HFF-Myc (cell line): ENCODE measurements at regions not wholly inside any gene's neighbourhood (a gene's known extent, or its start where the extent isn't known, plus 50 kb on each side); places are given as distances from the start of the nearest gene placed in this dataset.

ENCODE experiments used
- DNase-seq: peaks from one replicate; pipeline ENCODE4 v3.0.0-alpha.2; 2011; ENCODE audit warnings: low read depth; ENCODE audit errors: extremely low read depth
- H3K4me3 ChIP-seq: replicated peaks from 2 replicates; pipeline ENCODE4 v1.5.1; 2011; ENCODE audit warnings: low read depth, mild to moderate bottlenecking, control low read depth, low read length
- CTCF ChIP-seq: IDR thresholded peaks from 2 replicates; pipeline ENCODE4 v1.5.1; 2012; ENCODE audit warnings: mild to moderate bottlenecking, low read depth, low read length, control low read depth; ENCODE audit errors: missing control alignments

GRCh38 chr16:7221157-7221556 is 111.5 kb upstream of the RBFOX1 start:
- H3K4me3 ChIP-seq = no peak overlapping the region
- no peak for DNase-seq
- no peak for TF ChIP-seq CTCF

GRCh38 chr16:7218936-7219335 is 113.7 kb upstream of the RBFOX1 start:
- DNase-seq = no peak
- no peak overlapping the region for H3K4me3 ChIP-seq
- no peak for TF ChIP-seq CTCF

- H3K4me3 ChIP-seq = no peak overlapping the region
- no peak for DNase-seq
- no peak for TF ChIP-seq CTCF
These were observed 114.8 kb upstream of the RBFOX1 start for GRCh38 chr16:7217797-7218196.

GRCh38 chr16:7216719-7217118 is 115.9 kb upstream of the RBFOX1 start:
- DNase-seq = no peak
- no peak for TF ChIP-seq CTCF
- H3K4me3 ChIP-seq = no peak overlapping the region

- H3K4me3 ChIP-seq = no peak overlapping the region
- no peak for TF ChIP-seq CTCF
- DNase-seq = no peak
These were observed 120.9 kb upstream of the RBFOX1 start for GRCh38 chr16:7211781-7212180.

- no peak for DNase-seq
- no peak for TF ChIP-seq CTCF
- H3K4me3 ChIP-seq = no peak overlapping the region
These were observed 123.0 kb upstream of the RBFOX1 start for GRCh38 chr16:7209598-7209997.

- no peak overlapping the region for H3K4me3 ChIP-seq
- no peak for TF ChIP-seq CTCF
- no peak for DNase-seq
These were observed 126.2 kb upstream of the RBFOX1 start for GRCh38 chr16:7206469-7206868.
